GM12878 (cell line): ENCODE measurements at regions not wholly inside any gene's neighbourhood (a gene's known extent, or its start where the extent isn't known, plus 50 kb on each side); places are given as distances from the start of the nearest gene placed in this dataset.

Source experiments
- ATAC-seq: fragments of 200-7000 bp; cut with Tn5 transposase; 3 replicates; pipeline ENCODE4 v1.9.1; 2020; ENCODE audit warnings: mild to moderate bottlenecking, moderate library complexity
- BruUV-seq: library from RNA; stranded (reverse); fragments of 400-500 nt; replicated peaks from 2 replicates; lab custom pipeline; 2021; lab: Mats Ljungman, UMichigan
- CTCF ChIA-PET: fragments of 300-600 bp; sonication (Branson Sonifier 250); formaldehyde crosslinking; extraction: SDS; loops from one replicate; lab custom pipeline; 2021; ENCODE audit warnings: inconsistent platforms; lab: Yijun Ruan, JAX
- POLR2A ChIA-PET: fragments of 350-600 bp; formaldehyde crosslinking; extraction: SDS; loops from one replicate; lab custom pipeline; 2021; ENCODE audit warnings: inconsistent platforms; lab: Charles Lee
- RAD21 ChIA-PET: fragments of 300-600 bp; sonication (Branson Sonifier 250); formaldehyde crosslinking; loops from one replicate; lab custom pipeline; 2023; ENCODE audit warnings: antibody characterized with exemption; ENCODE audit not compliant: unreplicated experiment; lab: Charles Lee
- SMC1A ChIA-PET: fragments of 300-600 bp; sonication (Branson Sonifier 250); formaldehyde crosslinking; loops from one replicate; lab custom pipeline; 2023; ENCODE audit not compliant: unreplicated experiment, uncharacterized antibody; lab: Charles Lee
- DNase-seq: peaks from one replicate; pipeline ENCODE4 v3.0.0-alpha.2; 2011; ENCODE audit warnings: low read depth, low spot score
- FAIRE-seq: peaks from 3 replicates; lab custom pipeline; 2011; peaks lifted over from hg19 to GRCh38; lab: Jason Lieb, UNC
- H2AFZ ChIP-seq: 2 replicates; pipeline ENCODE4 v1.6.0; 2011; ENCODE audit warnings: low read depth, low read length, control low read depth; ENCODE audit not compliant: control insufficient read depth
- H3K27ac ChIP-seq: 2 replicates; pipeline ENCODE4 v1.5.1; 2011; ENCODE audit warnings: control low read depth; ENCODE audit not compliant: control insufficient read depth, insufficient read depth
- H3K27me3 ChIP-seq, 2 experiments: replicated peaks in 1 of 2; 2 replicates each; pipeline versions ENCODE4 v1.6.0 to v1.6.1; 2011; ENCODE audit warnings: low read length in 1 of 2; ENCODE audit not compliant: control insufficient read depth in 2 of 2, insufficient read depth in 2 of 2
- H3K36me3 ChIP-seq, 2 experiments: 2 replicates each; pipeline ENCODE4 v1.5.1; 2011; ENCODE audit warnings: low read length in 1 of 2; ENCODE audit not compliant: control insufficient read depth in 2 of 2, insufficient read depth in 2 of 2
- H3K4me1 ChIP-seq: 2 replicates; pipeline ENCODE4 v1.6.1; 2011; ENCODE audit warnings: mild to moderate bottlenecking, low read length, moderate library complexity, mixed read lengths; ENCODE audit not compliant: control insufficient read depth, insufficient read depth
- H3K4me2 ChIP-seq: 2 replicates; pipeline ENCODE4 v1.6.0; 2011; ENCODE audit warnings: control low read depth; ENCODE audit not compliant: control insufficient read depth, insufficient read depth
- H3K4me3 ChIP-seq: fragments of 200-600 bp; sonication (generic); 2 replicates; pipeline ENCODE4 v1.5.1; 2016
- H3K79me2 ChIP-seq: 2 replicates; pipeline ENCODE4 v1.6.0; 2011; ENCODE audit warnings: low read length; ENCODE audit not compliant: control insufficient read depth, insufficient read depth
- H3K9ac ChIP-seq: 2 replicates; pipeline ENCODE4 v1.8.0; 2011; ENCODE audit warnings: low read length, control low read depth, mixed read lengths; ENCODE audit not compliant: control insufficient read depth, insufficient read depth
- H3K9me3 ChIP-seq: replicated peaks from 3 replicates; pipeline ENCODE4 v1.5.1; 2011; ENCODE audit warnings: mild to moderate bottlenecking, low read length; ENCODE audit not compliant: control insufficient read depth, insufficient read depth
- H4K20me1 ChIP-seq: 2 replicates; pipeline ENCODE4 v1.6.0; 2011; ENCODE audit not compliant: control insufficient read depth, insufficient read depth
- MEF2B ChIP-seq: fragments of 450-650 bp; IDR thresholded peaks from 2 replicates; pipeline ENCODE4 v1.6.1; 2018; ENCODE audit warnings: mild to moderate bottlenecking, moderate library complexity; ENCODE audit not compliant: partially characterized antibody, poor library complexity, severe bottlenecking
- WGBS: methylation state at CpG from one replicate; pipeline ENCODE4 v1.1.6; 2016; ENCODE audit warnings: low lambda C conversion rate; ENCODE audit not compliant: insufficient replicate concordance, insufficient coverage; ENCODE audit errors: missing lambda C conversion rate; 5-methylcytosine and 5-hydroxymethylcytosine counted together
- in situ Hi-C: fragments of 300-500 bp; cut with MboI; formaldehyde crosslinking; loops from 9 replicates; pipeline ENCODE4 v1.14.3; 2018; ENCODE audit warnings: mixed read lengths
- intact Hi-C: fragments of 100-400 bp; cut with micrococcal nuclease; formaldehyde crosslinking; loops from one replicate; pipeline ENCODE4 v1.14.2; 2022; ENCODE audit not compliant: unreplicated experiment
- TF ChIP-seq, protein P1 (sequence below): fragments of 450-650 bp; IDR thresholded peaks from 2 replicates; pipeline ENCODE4 v1.6.1; 2016; ENCODE audit warnings: mild to moderate bottlenecking, moderate library complexity, borderline replicate concordance

DNA sequence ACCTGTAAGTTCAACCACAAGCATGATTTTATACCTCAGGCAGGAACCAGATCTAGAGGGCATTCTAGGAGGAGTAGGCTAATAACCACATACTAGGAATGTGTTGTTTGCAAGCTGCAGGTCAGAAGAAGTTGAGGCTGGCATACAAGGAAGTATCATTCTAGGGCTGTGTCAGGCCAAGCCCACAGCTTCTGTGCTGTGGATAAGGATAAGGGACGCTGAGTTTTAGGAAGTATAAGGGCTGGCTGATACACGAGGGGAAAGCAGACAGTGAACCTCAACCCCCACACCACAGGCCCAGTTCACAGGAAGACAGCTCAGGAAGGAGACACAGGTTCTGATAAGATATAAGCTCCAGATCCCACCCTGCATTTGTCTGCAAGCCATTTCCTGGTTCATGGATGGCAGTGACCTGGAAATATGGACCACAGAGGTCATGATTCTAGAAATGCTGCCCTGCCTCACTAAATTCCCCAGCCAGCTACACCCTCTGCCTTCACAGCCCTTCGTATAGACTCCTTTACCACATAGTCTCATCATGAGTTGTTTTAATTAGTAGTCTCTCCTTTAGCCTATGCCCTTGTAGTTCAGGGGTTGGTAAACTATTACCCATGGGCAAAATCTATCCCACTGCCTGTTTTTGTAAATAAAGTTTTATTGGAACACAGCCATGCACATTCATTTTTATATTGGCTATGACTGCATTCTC, 260.7 kb downstream of the OPA1 start:
- H3K9ac ChIP-seq: no peak overlapping the region
- BruUV-seq: no TSS peak
- H3K27ac ChIP-seq: no peak overlapping the region
- H4K20me1 ChIP-seq: no peaks in the 10 kb centered on the region
- in situ Hi-C loops (no loop called here), intact Hi-C loops (no loop called here)
- no peaks in the 10 kb centered on the region; a peak in 1 of 4 replicates for H3K27me3 ChIP-seq
- H3K4me1 ChIP-seq: no peaks in the 10 kb centered on the region
- ChIA-PET SMC1A (no interaction called here), CTCF (interaction anchor here (0.6 to 0.9 kb wide), 2 partner anchors 466 to 549 kb away, joined by 3 read pairs; no protein-coding TSS in a partner anchor), RAD21 (no interaction called here), POLR2A (no interaction called here)
- H3K36me3 ChIP-seq: no peaks in the 10 kb centered on the region
- no peak overlapping the region for H2AFZ ChIP-seq
- H3K9me3 ChIP-seq: no peaks in the 10 kb centered on the region; the same call in 2 of the 3 replicates
- ATAC-seq: no peak
- 17% methylated on average over 3 of the region's 3 CpGs for WGBS
- no peak for DNase-seq
- H3K4me2 ChIP-seq: no peak overlapping the region
- H3K79me2 ChIP-seq: no peaks in the 10 kb centered on the region
- H3K4me3 ChIP-seq: no peak overlapping the region
- TF ChIP-seq MEF2B: no peak
- TF ChIP-seq, protein P1, sequence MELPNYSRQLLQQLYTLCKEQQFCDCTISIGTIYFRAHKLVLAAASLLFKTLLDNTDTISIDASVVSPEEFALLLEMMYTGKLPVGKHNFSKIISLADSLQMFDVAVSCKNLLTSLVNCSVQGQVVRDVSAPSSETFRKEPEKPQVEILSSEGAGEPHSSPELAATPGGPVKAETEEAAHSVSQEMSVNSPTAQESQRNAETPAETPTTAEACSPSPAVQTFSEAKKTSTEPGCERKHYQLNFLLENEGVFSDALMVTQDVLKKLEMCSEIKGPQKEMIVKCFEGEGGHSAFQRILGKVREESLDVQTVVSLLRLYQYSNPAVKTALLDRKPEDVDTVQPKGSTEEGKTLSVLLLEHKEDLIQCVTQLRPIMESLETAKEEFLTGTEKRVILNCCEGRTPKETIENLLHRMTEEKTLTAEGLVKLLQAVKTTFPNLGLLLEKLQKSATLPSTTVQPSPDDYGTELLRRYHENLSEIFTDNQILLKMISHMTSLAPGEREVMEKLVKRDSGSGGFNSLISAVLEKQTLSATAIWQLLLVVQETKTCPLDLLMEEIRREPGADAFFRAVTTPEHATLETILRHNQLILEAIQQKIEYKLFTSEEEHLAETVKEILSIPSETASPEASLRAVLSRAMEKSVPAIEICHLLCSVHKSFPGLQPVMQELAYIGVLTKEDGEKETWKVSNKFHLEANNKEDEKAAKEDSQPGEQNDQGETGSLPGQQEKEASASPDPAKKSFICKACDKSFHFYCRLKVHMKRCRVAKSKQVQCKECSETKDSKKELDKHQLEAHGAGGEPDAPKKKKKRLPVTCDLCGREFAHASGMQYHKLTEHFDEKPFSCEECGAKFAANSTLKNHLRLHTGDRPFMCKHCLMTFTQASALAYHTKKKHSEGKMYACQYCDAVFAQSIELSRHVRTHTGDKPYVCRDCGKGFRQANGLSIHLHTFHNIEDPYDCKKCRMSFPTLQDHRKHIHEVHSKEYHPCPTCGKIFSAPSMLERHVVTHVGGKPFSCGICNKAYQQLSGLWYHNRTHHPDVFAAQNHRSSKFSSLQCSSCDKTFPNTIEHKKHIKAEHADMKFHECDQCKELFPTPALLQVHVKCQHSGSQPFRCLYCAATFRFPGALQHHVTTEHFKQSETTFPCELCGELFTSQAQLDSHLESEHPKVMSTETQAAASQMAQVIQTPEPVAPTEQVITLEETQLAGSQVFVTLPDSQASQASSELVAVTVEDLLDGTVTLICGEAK: peak; percentile 44
- no peak for FAIRE-seq
